HK-2 (cell line): ENCODE measurements at regions not wholly inside any gene's neighbourhood (a gene's known extent, or its start where the extent isn't known, plus 50 kb on each side); places are given as distances from the start of the nearest gene placed in this dataset.

Source experiments
- DNase-seq: peaks from one replicate; pipeline ENCODE4 v3.0.0-alpha.2; 2018; ENCODE audit not compliant: unreplicated experiment

GRCh38 chr2:122634920-122635319, 879.5 kb downstream of the TSN start:
- DNase-seq: no peak

DNA sequence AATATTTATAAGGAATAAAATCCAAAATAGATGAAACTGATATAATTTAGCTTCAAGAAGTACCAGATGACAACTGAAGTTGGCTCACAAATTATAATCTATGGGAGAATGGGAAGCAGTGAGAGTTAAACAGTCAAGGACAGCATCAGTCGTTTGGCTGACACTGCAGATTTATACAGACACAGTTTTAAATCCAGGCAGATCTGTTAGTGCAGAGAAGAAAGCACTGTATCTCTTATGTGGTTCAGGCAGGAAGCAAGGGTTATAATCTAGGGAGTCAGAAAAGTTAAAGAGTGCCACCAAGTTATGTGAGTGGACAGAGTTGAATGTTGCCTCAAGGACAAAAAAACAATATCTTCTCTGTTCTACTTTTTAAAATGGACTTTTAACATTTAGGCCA, 880.2 kb downstream of the TSN start:
- DNase-seq: no peak

DNA sequence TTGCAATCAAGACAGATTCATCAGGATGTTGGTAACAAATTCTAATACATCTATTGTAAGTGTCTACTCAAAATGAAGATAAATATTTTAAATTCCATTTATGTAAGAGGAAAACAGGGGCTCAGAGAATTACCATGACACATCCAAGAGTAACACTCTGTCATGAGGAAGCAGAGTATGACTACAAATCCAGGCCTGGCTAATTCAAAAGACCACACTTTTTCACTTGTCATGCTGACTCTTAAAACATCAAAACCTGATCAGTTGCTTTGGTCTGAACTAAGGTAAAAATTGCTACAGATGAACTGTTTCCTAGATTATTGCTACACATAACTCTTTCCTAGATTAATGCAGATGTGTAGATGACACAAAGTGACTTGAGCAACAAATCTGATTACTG, 880.6 kb downstream of the TSN start:
- DNase-seq: no peak

DNA sequence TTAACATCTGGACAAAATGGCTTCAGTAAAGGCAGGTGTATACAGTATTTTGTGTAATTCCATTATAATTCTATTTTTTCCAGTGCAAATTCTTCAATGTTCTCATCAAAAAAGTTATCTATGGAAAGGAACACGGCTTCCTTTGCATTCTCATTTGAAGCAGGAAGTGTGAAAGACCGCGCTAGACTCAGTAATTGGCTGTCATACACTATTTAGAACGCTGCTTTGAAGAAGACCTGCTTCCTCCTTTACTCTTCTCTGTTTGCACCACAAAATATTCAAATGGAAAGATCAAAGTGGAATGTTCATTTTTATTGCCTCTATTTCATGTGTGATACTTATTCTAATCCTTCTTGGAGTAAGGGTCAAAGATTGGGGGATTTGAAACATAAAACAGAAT, 883.7 kb downstream of the TSN start:
- DNase-seq: no peak

DNA sequence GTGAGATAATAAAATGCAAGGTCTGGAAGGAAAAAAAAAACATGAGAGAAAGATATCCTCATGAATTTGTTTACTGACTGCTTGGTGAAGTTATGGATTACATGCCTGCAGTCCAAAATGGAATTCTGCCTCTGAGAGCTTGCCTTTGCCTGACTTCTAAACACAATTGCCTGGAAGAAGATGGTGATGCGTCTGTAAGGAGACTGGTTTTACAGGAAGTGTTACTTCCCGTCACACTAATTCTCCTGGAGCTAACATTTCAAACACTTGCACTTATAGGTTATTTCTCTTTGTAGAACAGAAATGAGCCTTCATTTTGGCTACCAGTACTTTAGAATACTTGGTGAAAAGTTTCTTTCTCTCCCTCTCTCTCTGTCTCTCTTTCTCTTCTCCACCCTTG, 884.3 kb downstream of the TSN start:
- no peak for DNase-seq

- peak; percentile 20 for DNase-seq
Observed at GRCh38 chr2:122643725-122644329, 888.4 kb downstream of the TSN start.

- DNase-seq: no peak
Observed at GRCh38 chr2:122651236-122651635, 895.8 kb downstream of the TSN start.

DNA sequence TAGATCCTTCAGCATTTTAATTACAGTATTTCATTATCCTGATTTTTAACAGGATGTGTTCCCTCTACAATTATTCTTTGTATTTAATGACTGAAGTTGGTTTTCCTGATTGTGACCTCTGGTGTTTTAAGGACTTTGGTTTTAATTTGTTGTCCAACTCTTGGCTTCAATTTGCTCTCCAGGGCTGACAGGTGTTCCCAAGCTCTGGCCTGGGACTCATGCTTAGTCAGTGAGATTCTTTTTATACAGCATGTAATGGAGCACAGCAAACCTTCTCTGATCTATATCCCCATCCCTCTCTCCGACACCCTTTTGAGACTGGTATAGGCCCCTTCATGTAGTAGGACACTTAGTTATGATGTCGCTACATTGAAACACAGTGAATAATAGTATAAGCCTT, 896.3 kb downstream of the TSN start:
- DNase-seq: no peak

- no peak for DNase-seq
Observed at GRCh38 chr2:122652670-122653069, 897.2 kb downstream of the TSN start.

DNA sequence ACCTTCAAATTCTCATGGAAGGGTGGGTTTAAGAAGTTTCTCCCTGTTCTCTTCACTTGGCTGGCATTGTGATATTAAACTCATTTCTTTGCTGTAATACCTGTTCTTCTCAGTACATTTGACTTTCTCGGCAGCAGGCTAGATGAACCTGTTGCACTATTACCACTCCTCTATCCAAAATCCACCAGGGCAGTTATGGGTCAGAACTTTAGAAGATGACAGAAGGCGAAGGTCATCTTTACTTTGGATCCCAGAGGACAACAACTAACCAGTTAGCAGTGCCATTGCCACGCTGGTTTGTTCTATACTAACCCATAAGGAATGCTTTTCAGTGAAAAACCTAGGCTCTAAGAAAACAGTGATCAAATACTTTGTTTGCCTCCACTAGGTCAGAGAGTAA, 901.0 kb downstream of the TSN start:
- no peak for DNase-seq

DNA sequence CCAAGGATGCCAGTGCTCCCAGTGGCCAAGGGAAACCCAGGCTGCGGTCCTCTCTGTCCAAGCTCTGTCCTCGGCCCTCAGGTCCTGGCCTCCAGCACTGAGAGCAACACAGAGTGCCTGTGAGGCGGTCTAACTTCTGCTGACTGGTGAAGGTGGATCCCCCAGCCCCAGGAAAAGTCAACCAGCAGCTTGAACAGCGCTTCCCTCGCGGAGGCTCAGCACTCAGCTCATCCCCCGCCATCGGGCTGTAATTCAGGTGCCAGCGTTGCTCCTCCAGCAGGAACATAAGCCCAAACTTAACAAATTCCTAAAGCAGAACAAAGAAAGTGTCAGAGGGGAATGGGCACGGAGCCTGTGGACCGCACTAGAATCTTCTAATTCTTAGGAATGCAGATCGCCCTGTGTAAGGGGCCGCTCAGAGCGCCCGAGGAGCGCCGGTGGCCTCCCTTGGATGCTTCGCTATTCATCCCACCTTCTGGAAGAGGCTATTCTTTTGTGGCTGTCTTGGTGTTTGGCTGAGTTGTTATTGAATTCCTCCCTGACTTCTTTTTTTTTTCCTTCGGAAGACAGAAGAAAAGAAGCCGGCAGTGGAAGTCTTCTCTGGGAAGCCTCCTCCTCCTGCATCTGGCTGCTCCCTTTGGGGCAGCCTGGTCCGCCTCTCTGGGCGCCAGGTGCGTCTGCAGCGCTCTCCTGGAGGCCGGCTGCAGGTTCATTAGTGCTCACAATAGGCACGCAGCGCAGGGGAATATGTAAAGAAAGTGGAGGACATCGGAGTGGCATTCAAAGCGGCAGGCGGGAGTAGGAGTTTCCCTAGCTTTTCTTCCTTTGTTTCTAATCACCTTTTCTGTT, 905.6 kb downstream of the TSN start:
- no peak for DNase-seq

DNA sequence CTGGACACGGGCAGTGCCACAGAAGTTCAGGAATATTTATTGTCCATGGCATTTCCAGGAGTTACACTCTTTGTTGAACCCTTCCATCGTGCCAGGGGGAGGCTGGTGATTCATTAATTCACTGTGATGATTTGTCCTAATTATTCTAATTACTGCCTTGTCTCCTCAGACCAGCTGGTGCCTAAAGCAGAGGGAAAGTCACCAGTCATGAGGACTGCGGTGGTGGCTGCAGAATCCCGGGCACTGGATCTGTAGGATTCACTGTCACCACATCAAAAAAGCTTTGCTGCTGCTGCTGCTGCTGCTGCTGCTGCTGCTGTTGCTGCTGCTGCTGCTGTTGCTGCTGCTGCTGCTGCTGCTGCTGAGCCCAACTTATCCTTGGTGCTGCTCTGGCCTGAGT, 908.2 kb downstream of the TSN start:
- no peak for DNase-seq

DNA sequence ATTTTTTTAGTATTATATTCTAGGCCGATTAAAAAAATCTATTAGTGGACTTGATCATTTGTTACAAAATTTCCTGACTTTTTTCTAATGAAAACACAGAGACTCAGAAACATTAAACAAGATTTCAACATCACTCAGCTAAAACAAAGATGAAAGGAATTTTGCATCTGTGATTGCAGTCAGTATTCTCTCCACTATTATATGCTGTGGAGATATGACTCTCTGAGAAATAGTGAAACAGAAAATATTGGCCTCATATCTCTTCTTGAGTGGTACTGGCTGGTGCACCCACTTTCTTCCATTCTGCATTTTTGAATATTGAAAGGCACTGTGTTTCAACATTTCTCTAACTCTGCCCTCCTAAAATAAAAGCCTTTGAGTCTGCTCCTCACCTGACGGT, 914.2 kb downstream of the TSN start:
- no peak for DNase-seq

- no peak for DNase-seq
Observed at GRCh38 chr2:122670897-122671296, 915.4 kb downstream of the TSN start.

- DNase-seq: no peak
Observed at GRCh38 chr2:122680662-122681061, 925.2 kb downstream of the TSN start.

DNA sequence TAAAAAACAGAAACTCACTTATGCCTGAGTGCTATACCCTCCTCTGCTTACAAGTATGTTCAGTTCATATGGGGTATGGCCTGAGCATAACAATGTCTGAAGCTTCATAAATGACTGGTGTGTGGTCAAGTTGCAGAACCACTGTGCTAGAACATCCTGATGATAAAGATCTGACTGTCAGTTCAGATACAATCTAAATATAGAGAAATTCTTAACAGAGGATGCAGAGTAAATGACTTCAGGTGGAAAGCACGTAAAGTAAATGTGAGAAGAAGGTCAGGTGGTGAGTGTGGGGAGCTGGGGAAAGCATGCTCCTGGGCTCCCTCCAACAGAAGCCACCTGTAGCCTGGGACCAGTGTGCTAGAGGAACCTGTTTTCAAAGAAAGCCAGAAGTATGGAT, 926.2 kb downstream of the TSN start:
- no peak for DNase-seq

DNA sequence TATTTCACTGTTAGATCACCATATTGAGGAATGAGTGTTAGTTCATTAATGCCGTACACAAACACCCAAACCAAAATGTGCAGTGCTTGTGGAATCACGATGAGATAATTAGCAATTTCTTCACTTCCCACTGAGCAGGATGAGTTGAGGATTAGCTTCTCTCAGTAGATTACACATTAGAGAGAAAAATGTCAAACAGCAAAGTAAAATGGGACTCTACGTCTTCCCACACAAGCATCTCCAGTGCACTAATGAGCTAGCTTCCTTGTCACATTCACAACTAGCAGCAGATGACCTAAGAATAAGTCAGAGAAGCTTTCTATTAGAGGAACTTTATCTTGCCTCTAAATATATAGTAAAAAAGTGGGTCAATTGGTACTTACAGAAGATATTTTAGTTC, 926.9 kb downstream of the TSN start:
- no peak for DNase-seq

DNA sequence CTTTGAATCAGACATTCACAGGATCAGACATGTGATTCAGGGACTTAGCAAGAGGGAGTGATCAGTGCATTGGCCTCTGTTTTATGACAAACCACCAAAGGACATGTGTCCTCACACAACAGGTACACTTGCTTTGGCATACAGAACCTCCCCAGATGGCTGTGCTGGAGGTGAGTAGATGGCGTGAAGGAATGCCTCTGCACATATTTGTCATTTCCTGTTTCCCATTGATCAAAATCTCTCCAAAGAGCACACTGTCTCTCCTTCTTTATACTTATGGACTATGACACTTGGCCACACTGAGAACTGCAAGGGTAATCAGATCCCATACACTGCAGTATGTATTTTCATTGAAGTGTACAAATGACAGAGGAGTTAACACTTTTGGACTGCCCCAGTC, 927.6 kb downstream of the TSN start:
- no peak for DNase-seq

DNA sequence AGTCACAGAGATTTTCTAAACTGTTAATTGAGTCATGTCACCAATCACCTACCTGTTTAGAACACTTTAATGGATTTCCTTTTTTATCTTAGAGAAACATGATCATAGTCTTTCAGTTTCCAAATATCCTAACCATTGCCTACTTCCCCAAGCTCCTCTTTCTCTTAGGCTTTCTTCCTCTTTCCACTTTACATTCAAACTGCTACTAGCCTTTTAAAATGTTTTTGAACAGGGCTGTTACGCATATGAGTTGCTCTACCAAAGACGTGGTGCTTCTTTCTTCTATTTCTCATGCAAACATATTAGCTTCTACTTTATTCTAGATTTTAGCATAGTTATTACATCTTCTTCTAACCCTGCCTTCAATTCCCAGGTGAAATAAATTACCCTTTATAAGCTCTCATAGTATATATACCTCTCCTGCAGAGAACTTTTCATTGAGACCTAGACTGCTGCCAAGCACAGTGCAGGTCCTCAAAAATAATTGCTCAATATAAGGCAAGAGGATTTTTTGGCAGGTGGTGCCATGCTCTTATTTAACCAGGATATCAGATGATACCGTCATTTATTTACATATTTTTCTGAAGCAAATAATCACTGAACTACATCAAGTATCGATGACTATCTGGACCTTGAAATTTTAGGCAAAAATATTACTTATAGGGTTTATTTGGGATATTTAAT, 937.1 kb downstream of the TSN start:
- no peak for DNase-seq

GRCh38 chr2:122697415-122697814, 942.0 kb downstream of the TSN start:
- DNase-seq: no peak

DNA sequence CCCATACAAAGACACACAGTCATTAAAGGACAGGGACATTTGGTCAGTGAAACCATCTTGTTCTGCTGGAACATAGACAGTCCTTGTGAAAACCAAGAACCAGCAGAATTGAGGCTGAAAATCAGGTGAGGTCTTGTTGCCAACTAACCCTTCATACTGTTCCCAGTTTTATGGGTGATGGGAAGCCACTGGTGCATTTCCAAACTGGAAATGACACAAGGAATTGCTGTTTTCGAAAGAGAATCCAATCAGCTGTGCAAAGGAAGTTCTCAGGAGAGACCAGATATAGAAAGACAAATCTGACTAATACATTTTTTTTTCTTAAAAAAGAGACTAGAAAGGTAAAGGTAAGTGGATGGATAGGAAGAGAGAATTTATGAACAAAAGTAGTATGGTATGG, 948.2 kb downstream of the TSN start:
- DNase-seq: no peak

- no peak for DNase-seq
Observed at GRCh38 chr2:122704109-122704563, 948.7 kb downstream of the TSN start.

GRCh38 chr2:122705746-122706145, 950.3 kb downstream of the TSN start:
- no peak for DNase-seq
